ENCODE measurements at regions not wholly inside any gene's neighbourhood (a gene's known extent, or its start where the extent isn't known, plus 50 kb on each side); places are given as distances from the start of the nearest gene placed in this dataset.

GRCh38 chr18:38930881-38931753 is 1365.5 kb upstream of the CELF4 start:
- no peak for TF ChIP-seq CTCF (IDR thresholded peaks at IDR 0.05)
- no peak for TF ChIP-seq EP300 (IDR thresholded peaks at IDR 0.05; ENCODE audit: low read depth)
- TF ChIP-seq POLR2AphosphoS5 (IDR thresholded peaks at IDR 0.05) = no peak
